KOPT-K1 (cell line): ENCODE measurements at regions not wholly inside any gene's neighbourhood (a gene's known extent, or its start where the extent isn't known, plus 50 kb on each side); places are given as distances from the start of the nearest gene placed in this dataset.

Source experiments
- H3K27ac ChIP-seq: fragments of 200-600 bp; sonication (generic); 2 replicates; pipeline ENCODE4 v1.5.1; 2016; ENCODE audit warnings: antibody characterized with exemption, mild to moderate bottlenecking, low read depth, low read length; ENCODE audit not compliant: poor library complexity, severe bottlenecking
- H3K36me3 ChIP-seq: fragments of 200-600 bp; sonication (generic); 2 replicates; pipeline ENCODE4 v1.5.1; 2017; ENCODE audit warnings: antibody characterized with exemption, mild to moderate bottlenecking, low read length, moderate library complexity; ENCODE audit not compliant: insufficient read depth
- H3K9me3 ChIP-seq: fragments of 200-600 bp; sonication (generic); 2 replicates; pipeline ENCODE4 v1.5.1; 2017; ENCODE audit warnings: antibody characterized with exemption, low read length, mild to moderate bottlenecking; ENCODE audit not compliant: insufficient read depth, poor library complexity, severe bottlenecking

DNA sequence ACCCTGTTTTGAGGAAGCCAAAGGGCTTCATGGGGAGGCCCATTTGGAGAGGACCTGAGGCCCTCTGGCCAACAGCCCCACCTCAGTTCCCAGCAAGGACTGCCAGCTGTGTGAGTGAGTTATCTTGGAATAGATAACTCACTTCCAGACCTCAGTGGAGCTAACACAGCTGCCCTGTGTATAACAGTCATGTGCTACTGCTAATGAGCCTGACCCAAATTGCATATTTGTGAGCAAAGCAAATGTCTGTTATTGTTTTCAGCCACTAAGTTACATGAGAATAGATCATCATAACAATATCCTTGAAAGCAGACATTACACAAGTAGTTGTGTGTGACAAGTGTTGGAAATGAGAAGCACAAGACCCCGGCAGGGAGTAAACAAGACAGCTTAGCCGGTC lies 355.8 kb downstream of the MCTP2 start:
- H3K9me3 ChIP-seq, result no peaks in the 10 kb centered on the region
- H3K36me3 ChIP-seq, result no peaks in the 10 kb centered on the region
- H3K27ac ChIP-seq, result no peak overlapping the region

DNA sequence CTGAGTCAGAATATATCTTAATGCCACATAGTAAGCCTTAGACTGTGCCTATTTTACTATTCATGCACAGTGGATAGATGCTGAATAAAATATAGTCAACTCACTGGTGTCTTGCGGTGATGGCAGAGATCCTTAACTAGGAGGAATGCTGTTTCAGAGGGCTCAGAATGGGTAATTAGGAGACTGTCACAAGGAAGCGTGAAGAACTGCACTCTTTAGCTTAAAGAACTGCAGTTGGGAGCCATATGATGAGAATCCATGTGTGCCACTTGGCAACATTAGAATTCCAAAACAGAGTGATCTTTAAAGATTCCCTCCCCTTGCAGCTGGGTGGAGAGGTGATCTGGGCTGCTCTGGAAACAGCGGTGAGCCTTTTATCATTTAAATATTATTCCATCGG lies 357.6 kb downstream of the MCTP2 start:
- Histone ChIP-seq H3K9me3 (no peaks in the 10 kb centered on the region), H3K27ac (no peak overlapping the region), H3K36me3 (no peaks in the 10 kb centered on the region)

DNA sequence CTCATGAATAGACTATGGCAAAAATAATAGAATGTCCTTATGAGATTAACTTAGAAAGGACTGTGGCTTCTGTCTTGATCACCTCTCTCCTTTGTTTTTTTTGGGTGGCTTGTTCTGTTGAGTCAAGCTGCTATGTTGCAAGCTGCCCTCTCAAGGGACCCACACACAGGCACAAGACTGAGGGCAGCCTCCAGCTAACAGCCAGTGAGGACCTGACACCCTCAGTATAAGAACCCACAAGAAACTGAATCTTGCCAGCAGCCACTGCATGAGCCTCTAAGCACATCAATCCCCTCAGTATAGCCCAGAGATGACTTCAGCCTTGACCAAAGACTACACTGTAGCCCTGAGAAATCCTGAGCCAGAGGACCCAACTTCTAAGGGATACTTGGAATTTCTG lies 361.1 kb downstream of the MCTP2 start:
- H3K27ac ChIP-seq, result no peak overlapping the region
- no peaks in the 10 kb centered on the region for H3K9me3 ChIP-seq
- H3K36me3 ChIP-seq, result no peaks in the 10 kb centered on the region

DNA sequence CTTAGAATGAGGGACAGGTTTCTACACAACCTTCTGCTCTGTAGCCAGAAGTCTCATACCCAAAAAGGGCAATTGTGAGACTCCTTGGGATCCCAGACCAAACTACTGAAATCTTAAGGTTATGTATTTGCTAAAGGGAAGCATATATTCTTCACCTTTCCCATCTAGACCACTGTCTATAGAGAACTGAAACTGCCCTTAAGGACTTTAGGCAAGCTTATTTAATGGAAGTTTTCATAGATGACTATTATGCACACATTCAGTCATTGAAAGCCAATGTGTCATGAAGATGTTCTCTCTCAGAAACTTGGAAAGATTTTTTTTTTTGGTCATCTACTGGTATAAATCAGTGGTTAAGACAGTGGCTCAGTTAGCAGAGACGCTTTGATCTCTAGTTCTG lies 365.3 kb downstream of the MCTP2 start:
- no peaks in the 10 kb centered on the region for H3K9me3 ChIP-seq
- no peaks in the 10 kb centered on the region for H3K36me3 ChIP-seq
- no peak overlapping the region for H3K27ac ChIP-seq

DNA sequence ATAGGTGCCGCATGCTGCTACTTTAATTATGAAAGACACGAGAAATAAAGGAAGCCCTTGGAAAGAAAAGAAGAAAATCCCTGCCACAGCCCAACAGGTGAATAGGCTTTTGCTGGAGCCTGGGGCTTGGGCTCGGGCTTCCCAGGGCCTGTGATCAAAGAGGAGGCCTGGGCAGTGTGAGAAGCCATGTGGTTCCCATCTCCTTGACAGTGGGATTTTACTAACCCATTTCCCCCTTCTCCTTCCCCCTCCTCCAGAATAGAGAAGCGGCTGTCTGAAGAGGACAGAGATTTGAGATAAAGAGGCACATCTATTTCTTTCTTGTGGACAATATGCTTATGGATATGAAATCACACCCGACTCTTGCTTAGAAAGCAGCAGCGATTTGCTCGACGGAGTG lies 369.1 kb downstream of the MCTP2 start:
- H3K27ac ChIP-seq, result no peak overlapping the region
- no peaks in the 10 kb centered on the region for H3K36me3 ChIP-seq
- H3K9me3 ChIP-seq, result no peaks in the 10 kb centered on the region

DNA sequence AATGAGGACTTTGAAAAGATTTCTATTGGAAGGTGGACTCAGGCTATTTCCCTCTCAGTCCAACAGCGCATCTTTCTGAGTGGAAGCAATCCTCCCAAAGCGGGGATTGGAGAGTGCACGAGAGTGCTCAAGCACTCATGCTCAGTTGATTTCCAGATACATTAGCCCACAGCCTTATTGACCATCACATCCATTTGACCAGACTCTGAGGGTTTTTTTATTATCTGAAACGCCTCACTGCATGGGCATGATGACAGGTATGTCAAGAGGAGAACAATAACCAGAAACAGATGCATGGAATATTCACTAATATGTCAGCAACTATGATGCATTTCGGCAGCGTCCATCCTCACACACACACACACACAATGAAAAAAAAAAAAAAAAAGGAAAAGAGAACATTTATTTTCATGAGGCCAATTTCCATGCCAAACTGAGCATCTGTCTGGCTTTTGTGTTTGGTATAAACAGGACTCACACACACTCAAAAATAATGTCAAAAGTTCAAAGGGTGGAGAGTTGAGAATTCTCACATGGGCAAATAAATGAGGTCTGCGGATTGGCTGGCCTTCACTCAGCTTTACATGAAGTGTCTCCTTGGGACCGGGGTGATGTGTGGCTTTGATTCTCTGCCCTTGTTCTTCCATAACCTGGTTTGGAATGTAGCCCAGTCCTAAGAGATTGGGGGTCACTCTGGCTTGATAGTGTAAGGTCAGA lies 371.6 kb downstream of the MCTP2 start:
- H3K9me3 ChIP-seq, result no peaks in the 10 kb centered on the region
- no peaks in the 10 kb centered on the region for H3K36me3 ChIP-seq
- no peak overlapping the region for H3K27ac ChIP-seq

DNA sequence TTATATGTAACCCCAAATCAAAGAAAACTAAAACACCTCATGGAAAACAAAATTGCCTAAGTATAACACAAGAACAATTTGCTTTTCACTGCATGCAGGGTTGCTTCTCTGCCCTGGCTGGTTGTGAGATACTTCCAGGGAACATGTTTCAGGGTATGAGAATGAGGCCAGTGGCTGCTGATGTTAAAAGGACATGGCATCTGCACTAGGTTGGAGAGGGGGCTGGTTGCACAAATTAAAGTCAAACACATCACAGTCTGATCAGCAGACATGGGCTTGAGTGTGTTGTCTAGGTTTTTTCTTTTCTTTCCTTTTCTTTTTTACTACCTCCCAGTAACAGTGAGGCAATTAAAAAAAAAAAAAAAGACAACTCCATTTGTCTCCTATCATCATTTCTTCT lies 374.9 kb downstream of the MCTP2 start:
- Histone ChIP-seq H3K9me3 (no peaks in the 10 kb centered on the region), H3K36me3 (no peaks in the 10 kb centered on the region), H3K27ac (no peak overlapping the region)

DNA sequence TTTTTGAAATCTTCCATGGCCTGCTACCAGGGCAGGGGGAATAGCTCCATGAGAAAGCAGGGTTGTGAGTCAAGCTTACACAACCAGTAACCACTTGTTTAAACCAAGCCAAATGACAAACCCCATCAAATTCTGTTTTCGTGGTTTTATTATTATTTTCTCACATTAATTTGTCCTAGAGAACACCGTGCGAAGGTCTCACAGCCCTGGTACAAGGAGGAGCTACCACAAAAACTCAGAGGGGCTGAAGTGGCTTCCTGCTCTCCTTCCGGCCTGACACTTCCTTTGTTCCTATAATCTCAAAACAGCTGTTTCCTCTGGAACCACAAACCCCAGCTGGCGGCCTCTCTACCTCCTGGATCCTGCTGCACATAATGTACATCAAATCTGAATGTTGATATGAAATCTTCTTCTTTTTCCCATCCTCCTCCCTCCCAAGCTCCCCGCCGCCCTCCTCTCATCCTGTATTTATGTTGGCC lies 375.9 kb downstream of the MCTP2 start:
- no peaks in the 10 kb centered on the region for H3K9me3 ChIP-seq
- no peak overlapping the region for H3K27ac ChIP-seq
- no peaks in the 10 kb centered on the region for H3K36me3 ChIP-seq

DNA sequence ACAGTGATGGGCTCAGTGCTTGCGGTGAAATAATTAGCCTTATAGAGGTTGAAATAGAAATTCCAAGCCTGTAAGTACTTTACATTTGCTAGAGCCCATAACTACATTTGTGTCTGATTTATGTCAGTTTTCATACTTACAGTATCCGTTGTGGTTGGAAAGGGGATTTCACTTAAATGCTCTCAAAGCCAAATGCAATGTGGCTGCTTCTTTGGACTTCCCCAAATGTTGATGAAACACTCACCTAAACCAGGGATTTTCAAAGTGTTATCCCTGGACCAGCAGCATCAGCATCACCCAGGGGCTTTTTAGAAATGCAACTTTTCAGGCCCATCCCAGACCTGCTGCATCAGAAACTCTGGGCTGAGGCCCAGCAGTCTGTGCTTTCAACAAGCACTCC lies 378.7 kb downstream of the MCTP2 start:
- H3K27ac ChIP-seq, result no peak overlapping the region
- no peaks in the 10 kb centered on the region for H3K36me3 ChIP-seq
- no peaks in the 10 kb centered on the region for H3K9me3 ChIP-seq

DNA sequence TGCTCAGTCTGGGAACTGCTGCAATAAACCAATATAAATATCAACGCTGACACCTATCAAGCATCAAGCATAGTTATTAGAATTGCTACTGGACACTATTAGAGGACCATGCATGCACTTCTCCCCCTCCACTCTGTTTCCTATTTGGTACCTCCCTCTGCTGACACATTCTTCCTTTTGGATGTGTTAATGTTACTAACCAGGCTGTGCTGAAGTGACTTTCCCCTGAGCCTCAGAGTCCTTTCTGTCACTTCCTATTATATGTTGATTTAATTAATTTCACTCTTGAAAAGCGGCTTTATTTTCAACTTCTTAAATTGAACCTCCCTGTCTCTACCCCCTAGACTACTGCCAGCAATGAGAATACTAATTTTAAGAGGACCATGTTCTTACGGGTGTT lies 379.1 kb downstream of the MCTP2 start:
- no peaks in the 10 kb centered on the region for H3K9me3 ChIP-seq
- no peaks in the 10 kb centered on the region for H3K36me3 ChIP-seq
- no peak overlapping the region for H3K27ac ChIP-seq

DNA sequence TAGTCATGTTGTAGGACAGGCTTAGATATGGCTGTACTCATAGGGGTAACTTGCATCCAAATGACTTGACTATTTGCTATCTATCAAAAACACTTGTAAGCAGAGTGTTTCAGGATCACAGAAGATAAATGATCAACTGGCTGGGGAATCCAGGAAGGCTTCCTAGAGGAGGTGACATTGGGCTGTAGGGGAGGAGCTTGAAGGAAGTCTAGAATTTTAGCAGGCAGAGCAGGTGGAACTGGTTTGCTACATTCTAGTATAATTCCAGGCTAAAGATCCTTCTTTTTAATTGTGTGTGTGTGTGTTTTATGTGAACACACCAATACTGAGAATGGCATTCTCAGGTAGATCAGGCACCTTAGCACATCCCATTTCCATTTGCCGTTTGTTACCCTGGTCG lies 380.3 kb downstream of the MCTP2 start:
- Histone ChIP-seq H3K27ac (no peak overlapping the region), H3K36me3 (no peaks in the 10 kb centered on the region), H3K9me3 (no peaks in the 10 kb centered on the region)

DNA sequence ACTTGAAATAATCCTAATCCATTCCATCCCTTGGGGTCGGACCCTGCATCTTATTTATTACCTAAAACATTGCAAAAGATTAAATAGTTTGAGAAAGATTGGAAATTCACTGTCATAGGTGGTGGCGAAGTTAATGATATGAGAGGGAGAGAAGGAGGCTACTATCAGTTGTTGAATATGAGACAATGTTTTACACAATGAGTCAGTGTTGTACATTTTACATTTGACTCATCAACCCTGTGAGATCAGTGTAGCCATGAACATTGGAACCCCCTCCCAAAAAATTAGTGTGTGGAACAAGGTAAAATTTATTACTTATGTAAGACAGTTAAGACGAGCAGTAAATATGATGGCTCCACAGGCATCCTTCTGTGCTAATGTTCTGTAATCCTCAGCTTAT lies 384.3 kb downstream of the MCTP2 start:
- no peaks in the 10 kb centered on the region for H3K36me3 ChIP-seq

DNA sequence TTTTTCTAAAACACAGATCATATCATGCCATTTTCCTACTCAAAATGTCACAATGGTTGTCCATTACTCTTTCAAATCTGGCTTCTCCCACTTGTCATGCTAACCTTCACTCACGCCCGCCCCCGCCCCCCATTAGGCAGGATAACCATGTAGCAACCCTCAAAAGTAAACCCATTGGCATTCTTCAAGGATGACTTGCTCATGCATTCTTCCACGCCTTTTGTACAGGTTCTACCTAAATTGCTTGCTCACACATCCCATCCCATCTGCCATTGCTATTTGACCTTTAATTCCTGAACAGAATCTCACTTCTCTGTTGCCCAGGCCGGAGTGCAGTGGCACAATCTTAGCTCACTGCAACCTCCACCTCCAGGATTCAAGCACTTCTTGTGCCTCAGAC lies 389.3 kb downstream of the MCTP2 start:
- no peak overlapping the region for H3K27ac ChIP-seq
- no peaks in the 10 kb centered on the region for H3K9me3 ChIP-seq
- H3K36me3 ChIP-seq, result no peaks in the 10 kb centered on the region

More for the DNA sequence above, 384.3 kb downstream of the MCTP2 start:
- no peaks in the 10 kb centered on the region for H3K9me3 ChIP-seq
- H3K27ac ChIP-seq, result no peak overlapping the region

DNA sequence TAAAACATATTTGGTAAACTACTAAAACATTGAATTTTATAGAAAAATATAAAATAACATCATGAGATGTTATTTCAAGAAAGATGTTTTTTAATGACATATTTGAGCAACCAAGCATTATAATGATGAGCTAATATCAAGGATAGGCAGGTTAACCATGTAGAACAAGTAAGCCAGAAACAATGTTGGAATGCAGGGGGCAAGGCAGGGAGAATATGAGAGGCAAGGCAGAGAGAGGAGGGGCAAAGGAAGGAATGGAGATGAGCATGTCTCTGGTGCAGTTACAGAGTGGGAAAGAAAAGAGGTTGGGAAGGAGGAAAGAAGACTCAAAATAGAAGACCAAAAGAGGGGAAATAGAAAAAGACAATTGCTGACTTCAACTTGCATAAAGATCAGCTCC lies 390.4 kb downstream of the MCTP2 start:
- Histone ChIP-seq H3K9me3 (no peaks in the 10 kb centered on the region), H3K27ac (no peak overlapping the region), H3K36me3 (no peaks in the 10 kb centered on the region)

DNA sequence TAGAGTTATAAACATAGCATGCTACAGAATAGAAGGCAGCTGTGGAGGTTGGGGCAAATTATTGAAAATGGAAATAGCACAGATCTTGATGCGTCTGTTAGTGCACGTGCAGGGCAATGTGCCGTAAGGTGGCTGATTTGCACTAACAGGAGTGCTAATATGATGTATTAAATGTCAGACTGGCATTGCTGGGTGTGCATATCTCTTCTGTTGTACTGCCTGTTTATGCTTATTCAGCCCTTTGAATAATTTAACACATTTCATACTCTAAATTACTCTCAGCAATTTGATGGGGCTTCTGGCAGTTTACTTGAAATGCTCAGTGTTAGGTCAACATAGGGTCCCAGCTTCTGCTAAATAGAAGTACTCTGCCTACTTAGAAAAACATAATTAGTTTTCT lies 395.6 kb downstream of the MCTP2 start:
- Histone ChIP-seq H3K9me3 (no peaks in the 10 kb centered on the region), H3K27ac (no peak overlapping the region)

DNA sequence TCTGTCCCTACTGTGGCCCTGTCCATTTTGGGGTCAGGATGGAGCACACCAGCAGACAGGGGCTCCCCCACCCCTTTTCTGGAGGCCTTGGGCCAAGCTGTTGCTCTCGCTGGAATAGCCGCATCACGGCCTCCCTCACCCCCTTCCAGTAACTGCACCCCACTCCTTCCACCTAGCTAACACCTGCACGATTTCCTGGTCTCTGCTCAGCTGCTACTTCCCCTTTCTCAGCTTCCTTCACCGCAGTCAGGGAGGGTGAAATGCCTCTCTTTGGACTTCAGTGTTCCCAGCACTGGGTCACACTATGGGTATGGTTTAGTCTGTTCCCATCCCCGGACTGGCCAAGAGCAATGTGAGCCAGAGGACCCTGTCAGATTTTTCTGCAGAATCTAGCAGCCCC lies 400.2 kb downstream of the MCTP2 start:
- no peak overlapping the region for H3K27ac ChIP-seq

More for the DNA sequence above, 395.6 kb downstream of the MCTP2 start:
- H3K36me3 ChIP-seq, result no peaks in the 10 kb centered on the region

More for the DNA sequence above, 400.2 kb downstream of the MCTP2 start:
- Histone ChIP-seq H3K36me3 (no peaks in the 10 kb centered on the region), H3K9me3 (no peaks in the 10 kb centered on the region)
